Astrocyte of the cerebellum (primary cell): ENCODE measurements at regions not wholly inside any gene's neighbourhood (a gene's known extent, or its start where the extent isn't known, plus 50 kb on each side); places are given as distances from the start of the nearest gene placed in this dataset.

Experiments
- DNase-seq: peaks from one replicate; pipeline ENCODE4 v3.0.0-alpha.2; 2011; ENCODE audit warnings: low read depth
- H3K4me3 ChIP-seq: 2 replicates; pipeline ENCODE4 v1.5.1; 2011; ENCODE audit warnings: mild to moderate bottlenecking, low read depth, low read length, moderate library complexity
- in situ Hi-C: cut with HindIII; loops from 2 replicates; pipeline ENCODE4 v1.10.0; 2017; ENCODE audit warnings: low sequenced_read_pairs
- TF ChIP-seq, protein P1 (sequence below): IDR thresholded peaks from 2 replicates; pipeline ENCODE4 v1.5.1; 2012; ENCODE audit warnings: low read length, low read depth, moderate library complexity, mild to moderate bottlenecking; ENCODE audit errors: missing control alignments

DNA sequence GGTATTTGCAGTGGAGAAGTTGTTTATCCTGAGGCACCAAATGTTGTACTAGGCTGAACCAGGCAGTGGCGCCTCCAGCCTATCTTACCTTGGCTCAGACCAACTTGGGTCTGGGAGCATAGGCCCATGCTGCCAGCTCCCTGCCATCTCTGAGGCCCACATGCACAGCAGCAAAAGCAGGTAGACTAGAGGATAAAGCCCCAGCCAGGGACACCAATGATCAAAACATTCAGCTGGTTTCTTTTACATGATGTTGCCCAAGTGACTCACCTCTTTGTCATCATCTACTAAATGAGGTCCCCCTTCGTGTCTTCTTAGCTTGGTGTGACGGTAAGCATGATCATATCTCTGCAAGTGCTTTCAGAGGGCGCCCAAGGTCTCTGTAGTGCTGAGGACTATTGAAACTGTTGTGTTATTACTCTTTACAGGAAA lies 112.1 kb upstream of the DRD2 start:
- in situ Hi-C loops: no loop called here
- no peak overlapping the region for H3K4me3 ChIP-seq
- DNase-seq: no peak
- TF ChIP-seq, protein P1, sequence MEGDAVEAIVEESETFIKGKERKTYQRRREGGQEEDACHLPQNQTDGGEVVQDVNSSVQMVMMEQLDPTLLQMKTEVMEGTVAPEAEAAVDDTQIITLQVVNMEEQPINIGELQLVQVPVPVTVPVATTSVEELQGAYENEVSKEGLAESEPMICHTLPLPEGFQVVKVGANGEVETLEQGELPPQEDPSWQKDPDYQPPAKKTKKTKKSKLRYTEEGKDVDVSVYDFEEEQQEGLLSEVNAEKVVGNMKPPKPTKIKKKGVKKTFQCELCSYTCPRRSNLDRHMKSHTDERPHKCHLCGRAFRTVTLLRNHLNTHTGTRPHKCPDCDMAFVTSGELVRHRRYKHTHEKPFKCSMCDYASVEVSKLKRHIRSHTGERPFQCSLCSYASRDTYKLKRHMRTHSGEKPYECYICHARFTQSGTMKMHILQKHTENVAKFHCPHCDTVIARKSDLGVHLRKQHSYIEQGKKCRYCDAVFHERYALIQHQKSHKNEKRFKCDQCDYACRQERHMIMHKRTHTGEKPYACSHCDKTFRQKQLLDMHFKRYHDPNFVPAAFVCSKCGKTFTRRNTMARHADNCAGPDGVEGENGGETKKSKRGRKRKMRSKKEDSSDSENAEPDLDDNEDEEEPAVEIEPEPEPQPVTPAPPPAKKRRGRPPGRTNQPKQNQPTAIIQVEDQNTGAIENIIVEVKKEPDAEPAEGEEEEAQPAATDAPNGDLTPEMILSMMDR: no peak

DNA sequence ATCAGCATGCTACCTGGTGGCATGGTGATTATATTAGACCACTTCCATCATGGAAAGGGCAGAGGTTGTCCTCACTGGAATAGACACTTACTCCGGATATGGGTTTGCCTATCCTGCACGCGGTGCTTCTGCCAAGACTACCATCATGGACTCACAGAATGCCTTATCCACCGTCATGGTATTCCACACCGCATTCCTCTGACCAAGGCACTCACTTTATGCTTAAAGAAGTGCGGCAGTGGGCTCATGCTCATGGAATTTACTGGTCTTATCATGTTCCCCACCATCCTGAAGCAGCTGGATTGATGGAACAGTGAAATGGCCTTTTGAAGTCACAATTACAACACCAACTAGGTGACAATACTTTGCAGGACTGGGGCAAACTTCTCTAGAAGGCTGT lies 109.2 kb upstream of the DRD2 start:
- no peak for DNase-seq
- H3K4me3 ChIP-seq: no peak overlapping the region
- TF ChIP-seq, protein P1: no peak
- in situ Hi-C loops: no loop called here

DNA sequence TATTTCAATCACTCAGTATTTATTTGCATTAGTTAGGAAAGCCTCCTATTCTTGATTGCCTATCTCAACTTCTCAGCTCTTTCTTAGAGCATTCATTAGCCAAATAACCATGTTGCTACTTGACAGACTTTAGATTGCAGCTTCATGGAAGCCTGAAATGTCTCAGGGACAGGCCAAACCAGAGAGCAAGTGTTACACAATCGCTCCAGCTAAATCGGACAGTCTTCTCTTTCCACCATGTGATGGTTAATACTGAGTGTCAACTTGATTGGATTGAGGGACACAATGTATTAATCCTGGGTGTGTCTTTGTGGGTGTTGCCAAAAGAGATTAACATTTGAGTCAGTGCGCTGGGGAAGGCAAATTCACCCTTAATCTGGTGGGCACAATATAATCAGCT lies 106.5 kb upstream of the DRD2 start:
- in situ Hi-C loops: no loop called here
- no peak overlapping the region for H3K4me3 ChIP-seq
- TF ChIP-seq, protein P1: no peak
- DNase-seq: no peak

DNA sequence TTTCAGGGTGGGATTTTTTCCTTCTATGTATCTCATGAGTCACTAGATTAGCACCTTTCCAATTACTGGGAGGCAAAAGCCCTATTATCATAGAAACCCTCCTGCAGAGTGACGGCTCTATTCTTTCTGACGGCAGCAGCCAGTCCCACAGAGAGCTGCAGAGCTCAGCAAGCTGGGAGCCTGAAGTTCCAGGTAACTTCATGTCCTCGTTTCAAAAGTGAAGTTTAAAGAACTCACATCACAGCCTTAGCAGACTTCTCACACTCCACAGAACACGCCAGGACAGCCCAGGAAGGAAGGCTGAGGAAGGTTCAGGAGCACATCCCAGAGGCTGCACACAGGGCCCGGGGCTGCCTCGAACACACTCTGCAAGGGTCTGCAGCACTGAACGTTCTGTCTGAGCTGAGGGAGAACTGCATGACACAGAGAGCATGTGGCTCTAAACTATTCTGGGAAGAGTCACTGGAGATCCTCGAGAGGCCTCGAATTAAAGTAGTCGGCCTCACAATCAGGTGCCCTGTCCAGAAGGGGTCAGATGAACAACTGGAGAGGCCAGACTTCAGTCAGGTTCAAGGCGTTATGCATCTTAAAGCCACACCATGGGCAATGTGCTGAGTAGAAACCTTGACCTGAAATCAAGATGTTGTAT lies 104.2 kb upstream of the DRD2 start:
- TF ChIP-seq, protein P1: no peak
- in situ Hi-C loops: no loop called here
- DNase-seq: peak; percentile 8
- H3K4me3 ChIP-seq: no peak overlapping the region

DNA sequence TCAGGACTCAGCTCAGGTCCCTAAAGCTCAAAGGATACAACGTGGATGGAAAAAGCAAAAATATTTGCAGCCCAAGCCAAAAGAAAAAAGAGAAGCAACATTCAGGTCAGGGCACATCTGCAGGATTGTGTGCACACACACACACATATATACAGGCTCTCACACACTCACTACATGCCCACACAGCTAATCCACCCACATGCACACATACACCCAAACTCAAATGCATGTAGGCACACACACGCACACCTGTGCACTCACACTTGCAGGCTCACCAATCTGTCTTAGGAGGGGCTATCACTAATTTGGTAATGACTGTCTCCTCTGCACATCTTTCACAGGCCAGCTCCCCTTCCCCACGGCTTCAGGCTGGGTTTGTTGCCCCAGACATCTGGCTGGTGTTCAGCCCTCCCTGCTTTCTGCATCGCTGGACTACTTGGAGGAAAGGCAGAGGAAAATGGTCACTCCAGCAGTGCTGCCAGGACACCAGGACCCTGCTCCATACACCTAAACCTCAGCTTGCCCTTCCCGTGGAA lies 103.6 kb upstream of the DRD2 start:
- DNase-seq: no peak
- H3K4me3 ChIP-seq: no peak overlapping the region
- in situ Hi-C loops: no loop called here
- TF ChIP-seq, protein P1: no peak

DNA sequence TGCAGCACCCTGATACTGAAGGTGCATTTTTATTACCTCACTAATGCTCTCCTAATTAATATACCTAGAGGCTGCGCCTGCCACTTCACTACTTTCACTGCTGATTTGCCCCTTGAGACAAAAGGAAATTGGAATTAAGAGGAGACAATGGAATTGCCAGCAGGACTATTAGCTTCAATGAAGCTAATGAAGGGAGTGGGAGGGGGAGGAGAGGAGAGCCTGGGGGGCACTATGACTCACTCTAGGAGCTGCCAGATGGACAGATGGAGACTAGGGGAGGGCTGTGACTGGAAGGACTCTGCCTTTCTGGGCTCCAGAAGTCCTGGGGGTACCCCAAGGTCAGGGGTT lies 102.8 kb upstream of the DRD2 start:
- in situ Hi-C loops: no loop called here

More for the DNA sequence above, 102.8 kb upstream of the DRD2 start:
- DNase-seq: no peak
- TF ChIP-seq, protein P1: no peak
- H3K4me3 ChIP-seq: no peak overlapping the region
